Vagina (tissue), 2 donors: ENCODE measurements at regions not wholly inside any gene's neighbourhood (a gene's known extent, or its start where the extent isn't known, plus 50 kb on each side); places are given as distances from the start of the nearest gene placed in this dataset.
"Not testable (repeated sequence)": the region's sequence is repeated elsewhere in the genome, so short reads cannot be mapped to it uniquely, and the experiment has no call there.

ENCODE experiments used
- POLR2A ChIP-seq, 2 donors: fragments of 450-650 bp; IDR thresholded peaks; one replicate each; pipeline ENCODE4 v1.6.1; 2017; ENCODE audit warnings: antibody characterized with exemption in 2 of 2, mild to moderate bottlenecking in 2 of 2, moderate library complexity in 2 of 2
- TF ChIP-seq, protein P1 (sequence below), 3 experiments: fragments of 450-650 bp in 2 of 3; fragments of 200-600 bp in 1 of 3; sonication (generic) in 1 of 3; IDR thresholded peaks; one replicate each; pipeline ENCODE4 v1.5.1; 2017 to 2019; ENCODE audit warnings: antibody characterized with exemption in 3 of 3, mild to moderate bottlenecking in 2 of 3, moderate library complexity in 2 of 3

DNA sequence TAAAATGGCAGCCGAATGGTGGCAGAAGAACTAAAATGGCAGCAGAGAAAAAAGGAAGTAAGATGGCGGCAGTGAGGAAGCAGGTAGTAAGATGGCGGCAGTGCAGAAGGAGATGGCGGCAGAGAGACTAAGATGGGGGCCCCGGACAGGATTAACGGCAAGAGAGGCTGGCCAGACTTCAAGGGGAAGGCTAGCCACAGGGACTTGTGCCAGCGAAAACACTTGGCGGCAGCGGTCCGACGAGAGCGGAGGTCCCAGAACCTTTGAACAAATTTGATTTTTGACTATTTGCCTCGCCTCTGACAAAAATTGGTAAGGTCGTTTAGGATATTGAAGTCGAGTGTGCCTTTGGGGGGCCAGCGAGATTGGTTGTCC, 639.4 kb upstream of the DPP6 start:
- TF ChIP-seq, protein P1, sequence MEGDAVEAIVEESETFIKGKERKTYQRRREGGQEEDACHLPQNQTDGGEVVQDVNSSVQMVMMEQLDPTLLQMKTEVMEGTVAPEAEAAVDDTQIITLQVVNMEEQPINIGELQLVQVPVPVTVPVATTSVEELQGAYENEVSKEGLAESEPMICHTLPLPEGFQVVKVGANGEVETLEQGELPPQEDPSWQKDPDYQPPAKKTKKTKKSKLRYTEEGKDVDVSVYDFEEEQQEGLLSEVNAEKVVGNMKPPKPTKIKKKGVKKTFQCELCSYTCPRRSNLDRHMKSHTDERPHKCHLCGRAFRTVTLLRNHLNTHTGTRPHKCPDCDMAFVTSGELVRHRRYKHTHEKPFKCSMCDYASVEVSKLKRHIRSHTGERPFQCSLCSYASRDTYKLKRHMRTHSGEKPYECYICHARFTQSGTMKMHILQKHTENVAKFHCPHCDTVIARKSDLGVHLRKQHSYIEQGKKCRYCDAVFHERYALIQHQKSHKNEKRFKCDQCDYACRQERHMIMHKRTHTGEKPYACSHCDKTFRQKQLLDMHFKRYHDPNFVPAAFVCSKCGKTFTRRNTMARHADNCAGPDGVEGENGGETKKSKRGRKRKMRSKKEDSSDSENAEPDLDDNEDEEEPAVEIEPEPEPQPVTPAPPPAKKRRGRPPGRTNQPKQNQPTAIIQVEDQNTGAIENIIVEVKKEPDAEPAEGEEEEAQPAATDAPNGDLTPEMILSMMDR (IDR thresholded peaks at IDR 0.05): not testable (repeated sequence)
- not testable (repeated sequence) for TF ChIP-seq POLR2A (IDR thresholded peaks at IDR 0.05)
